Endothelial cell (in vitro differentiated cells): ENCODE measurements at regions not wholly inside any gene's neighbourhood (a gene's known extent, or its start where the extent isn't known, plus 50 kb on each side); places are given as distances from the start of the nearest gene placed in this dataset.

ENCODE experiments used
- DNase-seq: peaks from one replicate; pipeline ENCODE4 v3.0.0; 2021; ENCODE audit warnings: low spot score
- H3K27ac Mint-ChIP-seq: one replicate; pipeline ENCODE4 v1.8.0; 2021; ENCODE audit warnings: mixed read lengths, inconsistent platforms; ENCODE audit not compliant: unreplicated experiment
- H3K27me3 Mint-ChIP-seq: one replicate; pipeline ENCODE4 v1.8.0; 2021; ENCODE audit warnings: mild to moderate bottlenecking, moderate library complexity, mixed read lengths, inconsistent platforms; ENCODE audit not compliant: unreplicated experiment
- H3K36me3 Mint-ChIP-seq: one replicate; pipeline ENCODE4 v1.8.0; 2021; ENCODE audit warnings: mild to moderate bottlenecking, low read depth, mixed read lengths, inconsistent platforms; ENCODE audit not compliant: unreplicated experiment
- H3K4me1 Mint-ChIP-seq: one replicate; pipeline ENCODE4 v1.8.0; 2021; ENCODE audit warnings: mild to moderate bottlenecking, mixed read lengths, inconsistent platforms; ENCODE audit not compliant: unreplicated experiment
- H3K4me3 Mint-ChIP-seq: one replicate; pipeline ENCODE4 v1.8.0; 2021; ENCODE audit warnings: mild to moderate bottlenecking, mixed read lengths, inconsistent platforms; ENCODE audit not compliant: unreplicated experiment
- H3K9me3 Mint-ChIP-seq: one replicate; pipeline ENCODE4 v1.8.0; 2021; ENCODE audit warnings: mixed read lengths, inconsistent platforms; ENCODE audit not compliant: unreplicated experiment
- CTCF ChIP-seq: fragments of 200-600 bp; sonication (generic); IDR thresholded peaks from one replicate; pipeline ENCODE4 v1.5.0; 2021; ENCODE audit warnings: antibody characterized with exemption; ENCODE audit not compliant: unreplicated experiment

GRCh38 chr3:31297726-31298298 is 234.9 kb upstream of the STT3B start:
- Mint-ChIP-seq H3K4me3 (no peak overlapping the region), H3K9me3 (no peaks in the 10 kb centered on the region), H3K27ac (no peak overlapping the region), H3K36me3 (no peaks in the 10 kb centered on the region), H3K4me1 (peaks cover 9% of the 10 kb centered on the region), H3K27me3 (peaks cover 4% of the 10 kb centered on the region)
- no peak for DNase-seq
- TF ChIP-seq CTCF = no peak

GRCh38 chr3:31300456-31301443 is 232.0 kb upstream of the STT3B start:
- no peak overlapping the region for H3K27ac Mint-ChIP-seq
- no peaks in the 10 kb centered on the region for H3K36me3 Mint-ChIP-seq
- H3K27me3 Mint-ChIP-seq = peaks cover 4% of the 10 kb centered on the region
- DNase-seq = no peak
- TF ChIP-seq CTCF = no peak
- no peaks in the 10 kb centered on the region for H3K9me3 Mint-ChIP-seq
- H3K4me3 Mint-ChIP-seq = no peak overlapping the region
- H3K4me1 Mint-ChIP-seq = no peaks in the 10 kb centered on the region

- Mint-ChIP-seq H3K27me3 (peaks cover 2% of the 10 kb centered on the region), H3K27ac (no peak overlapping the region), H3K9me3 (no peaks in the 10 kb centered on the region), H3K4me1 (no peaks in the 10 kb centered on the region), H3K36me3 (no peaks in the 10 kb centered on the region), H3K4me3 (no peak overlapping the region)
- no peak for DNase-seq
- TF ChIP-seq CTCF = no peak
These were observed 230.4 kb upstream of the STT3B start for GRCh38 chr3:31302343-31302742.

- no peak overlapping the region for H3K4me3 Mint-ChIP-seq
- peaks cover 6% of the 10 kb centered on the region for H3K4me1 Mint-ChIP-seq
- no peak overlapping the region for H3K27ac Mint-ChIP-seq
- H3K36me3 Mint-ChIP-seq = no peaks in the 10 kb centered on the region
- no peaks in the 10 kb centered on the region for H3K27me3 Mint-ChIP-seq
- no peak for TF ChIP-seq CTCF
- H3K9me3 Mint-ChIP-seq = no peaks in the 10 kb centered on the region
- no peak for DNase-seq
These were observed 227.4 kb upstream of the STT3B start for GRCh38 chr3:31305340-31305739.
